ENCODE measurements at regions not wholly inside any gene's neighbourhood (a gene's known extent, or its start where the extent isn't known, plus 50 kb on each side); places are given as distances from the start of the nearest gene placed in this dataset.
A peak's percentile ranks its signal among the peaks of the same experiment; 100 is the strongest.

- Histone ChIP-seq H3K9me3 (ENCODE audit: control insufficient read depth in 4 of 4, insufficient read depth in 3 of 4, low read length in 3 of 4) (peaks cover 0 to 6% (median 2%) of the 10 kb centered on the region in 4 donors), H3K27ac (ENCODE audit: low read depth in 1 of 2, low read length in 1 of 2) (no peak overlapping the region), H3K9ac (ENCODE audit: insufficient read depth in 1 of 2, low read length in 2 of 2) (no peak overlapping the region), H3K4me1 (ENCODE audit: control insufficient read depth in 5 of 5, insufficient read depth in 5 of 5, low read length in 5 of 5) (peaks cover 0 to 18% (median 8%) of the 10 kb centered on the region in 5 donors), H3K27me3 (ENCODE audit: control insufficient read depth in 3 of 3, insufficient read depth in 3 of 3, low read length in 2 of 3) (no peaks in the 10 kb centered on the region), H3K4me3 (no peak overlapping the region), H3K36me3 (ENCODE audit: control insufficient read depth in 4 of 4, insufficient read depth in 4 of 4, low read length in 4 of 4) (no peaks in the 10 kb centered on the region)
- DNase-seq: peak; percentile 65 to 69 (median 68)
- no peak for TF ChIP-seq CTCF (IDR thresholded peaks at IDR 0.05; ENCODE audit: control extremely low read depth, extremely low read depth)
- WGBS, 2 donors: 35 to 66% methylated on average over 14 of the region's 14 CpGs
- ATAC-seq (ENCODE audit: insufficient read depth, low FRiP score): peak; percentile 79
These were observed 124.5 kb upstream of the RET start for GRCh38 chr10:42952349-42952748.

GRCh38 chr10:42952931-42953683, 123.8 kb upstream of the RET start:
- no peak overlapping the region for H3K9ac ChIP-seq (ENCODE audit: insufficient read depth in 1 of 2, low read length in 2 of 2)
- no peaks in the 10 kb centered on the region for H3K36me3 ChIP-seq (ENCODE audit: control insufficient read depth in 4 of 4, insufficient read depth in 4 of 4, low read length in 4 of 4)
- no peak overlapping the region for H3K27ac ChIP-seq (ENCODE audit: low read depth in 1 of 2, low read length in 1 of 2)
- H3K4me3 ChIP-seq: no peak overlapping the region
- H3K9me3 ChIP-seq (ENCODE audit: control insufficient read depth in 4 of 4, insufficient read depth in 3 of 4, low read length in 3 of 4): peaks cover 0 to 6% (median 2%) of the 10 kb centered on the region in 4 donors
- ATAC-seq (ENCODE audit: insufficient read depth, low FRiP score) (no peak), DNase-seq (peak in 1 of 3 donors; percentile 10)
- peaks cover 0 to 18% (median 8%) of the 10 kb centered on the region in 5 donors for H3K4me1 ChIP-seq (ENCODE audit: control insufficient read depth in 5 of 5, insufficient read depth in 5 of 5, low read length in 5 of 5)
- no peak for TF ChIP-seq CTCF (IDR thresholded peaks at IDR 0.05; ENCODE audit: control extremely low read depth, extremely low read depth)
- WGBS, 2 donors: 92 to 93% methylated on average over 13 of the region's 13 CpGs
- H3K27me3 ChIP-seq (ENCODE audit: control insufficient read depth in 3 of 3, insufficient read depth in 3 of 3, low read length in 2 of 3): no peaks in the 10 kb centered on the region

GRCh38 chr10:42953684-42954674, 122.9 kb upstream of the RET start:
- Histone ChIP-seq H3K9me3 (ENCODE audit: control insufficient read depth in 4 of 4, insufficient read depth in 3 of 4, low read length in 3 of 4) (peaks cover 0 to 6% (median 2%) of the 10 kb centered on the region in 4 donors), H3K36me3 (ENCODE audit: control insufficient read depth in 4 of 4, insufficient read depth in 4 of 4, low read length in 4 of 4) (no peaks in the 10 kb centered on the region), H3K27ac (ENCODE audit: low read depth in 1 of 2, low read length in 1 of 2) (no peak overlapping the region), H3K4me1 (ENCODE audit: control insufficient read depth in 5 of 5, insufficient read depth in 5 of 5, low read length in 5 of 5) (peaks cover 0 to 18% (median 8%) of the 10 kb centered on the region in 5 donors), H3K4me3 (no peak overlapping the region), H3K27me3 (ENCODE audit: control insufficient read depth in 3 of 3, insufficient read depth in 3 of 3, low read length in 2 of 3) (no peaks in the 10 kb centered on the region), H3K9ac (ENCODE audit: insufficient read depth in 1 of 2, low read length in 2 of 2) (no peak overlapping the region)
- ATAC-seq (ENCODE audit: insufficient read depth, low FRiP score) (no peak), DNase-seq (peak in 1 of 3 donors; percentile 5)
- TF ChIP-seq CTCF (IDR thresholded peaks at IDR 0.05; ENCODE audit: control extremely low read depth, extremely low read depth): no peak
- 90 to 94% methylated on average over 20 of the region's 20 CpGs for whole genome bisulfite sequencing, 2 donors

All from lung (tissue), 11 donors.